NB4 (cell line): ENCODE measurements at regions not wholly inside any gene's neighbourhood (a gene's known extent, or its start where the extent isn't known, plus 50 kb on each side); places are given as distances from the start of the nearest gene placed in this dataset.

Source experiments
- DNase-seq: peaks from one replicate; pipeline ENCODE4 v3.0.0; 2010; ENCODE audit warnings: low read depth
- H3K4me3 ChIP-seq: one replicate; pipeline ENCODE4 v1.5.1; 2011; ENCODE audit warnings: mild to moderate bottlenecking, low read depth, low read length, moderate library complexity
- MYC ChIP-seq: IDR thresholded peaks from 2 replicates; pipeline ENCODE4 v1.6.1; 2011; ENCODE audit warnings: low read depth, low read length
- POLR2A ChIP-seq: IDR thresholded peaks from 2 replicates; pipeline ENCODE4 v1.6.1; 2011; ENCODE audit warnings: mild to moderate bottlenecking; ENCODE audit not compliant: insufficient read length; ENCODE audit errors: extremely low read depth
- TF ChIP-seq, protein P1 (sequence below): IDR thresholded peaks from one replicate; pipeline ENCODE4 v1.5.1; 2012; ENCODE audit warnings: low read depth, low read length
- TF ChIP-seq, protein P2 (sequence below): IDR thresholded peaks from 2 replicates; pipeline ENCODE4 v1.6.1; 2011; ENCODE audit warnings: low read depth, low read length

DNA sequence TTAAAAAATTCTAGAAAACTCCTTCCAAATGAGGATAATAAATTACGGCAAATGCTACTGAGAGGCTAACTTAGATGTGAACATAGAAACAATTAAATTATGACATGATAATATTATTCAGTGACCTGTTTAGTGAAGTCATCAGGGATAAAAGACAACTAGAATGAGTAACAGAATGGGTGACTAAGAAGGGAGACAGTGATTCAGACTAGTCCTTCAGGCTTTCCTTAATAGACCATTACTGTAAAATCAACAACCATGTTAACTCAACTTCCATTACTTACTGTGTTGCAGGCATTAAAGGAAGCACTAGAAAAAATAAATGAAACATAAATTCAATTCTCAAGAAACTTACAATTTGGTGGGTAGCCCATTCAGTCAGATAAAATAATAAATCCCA is 543.9 kb upstream of the LRFN5 start:
- no peak for DNase-seq

DNA sequence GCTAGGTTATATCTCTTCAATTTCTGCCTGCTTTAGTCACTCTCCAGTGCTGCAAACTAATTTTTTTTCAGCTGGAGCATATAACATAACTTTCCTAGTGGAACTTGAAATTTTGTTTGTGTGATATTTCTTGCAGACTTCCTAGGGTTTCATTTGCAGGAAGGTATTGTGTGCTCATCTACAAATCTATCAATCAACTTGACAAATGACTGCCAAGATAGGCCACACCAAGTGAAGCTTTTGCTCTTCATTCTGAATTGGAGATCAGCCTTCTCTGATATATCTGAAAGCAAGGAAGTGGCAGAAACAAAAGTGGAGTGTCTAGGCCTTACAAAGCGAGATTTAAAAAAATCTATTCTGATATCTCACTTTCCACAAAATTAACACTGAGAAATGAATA is 551.1 kb upstream of the LRFN5 start:
- no peak for DNase-seq
- H3K4me3 ChIP-seq: no peak overlapping the region
- TF ChIP-seq, protein P1, sequence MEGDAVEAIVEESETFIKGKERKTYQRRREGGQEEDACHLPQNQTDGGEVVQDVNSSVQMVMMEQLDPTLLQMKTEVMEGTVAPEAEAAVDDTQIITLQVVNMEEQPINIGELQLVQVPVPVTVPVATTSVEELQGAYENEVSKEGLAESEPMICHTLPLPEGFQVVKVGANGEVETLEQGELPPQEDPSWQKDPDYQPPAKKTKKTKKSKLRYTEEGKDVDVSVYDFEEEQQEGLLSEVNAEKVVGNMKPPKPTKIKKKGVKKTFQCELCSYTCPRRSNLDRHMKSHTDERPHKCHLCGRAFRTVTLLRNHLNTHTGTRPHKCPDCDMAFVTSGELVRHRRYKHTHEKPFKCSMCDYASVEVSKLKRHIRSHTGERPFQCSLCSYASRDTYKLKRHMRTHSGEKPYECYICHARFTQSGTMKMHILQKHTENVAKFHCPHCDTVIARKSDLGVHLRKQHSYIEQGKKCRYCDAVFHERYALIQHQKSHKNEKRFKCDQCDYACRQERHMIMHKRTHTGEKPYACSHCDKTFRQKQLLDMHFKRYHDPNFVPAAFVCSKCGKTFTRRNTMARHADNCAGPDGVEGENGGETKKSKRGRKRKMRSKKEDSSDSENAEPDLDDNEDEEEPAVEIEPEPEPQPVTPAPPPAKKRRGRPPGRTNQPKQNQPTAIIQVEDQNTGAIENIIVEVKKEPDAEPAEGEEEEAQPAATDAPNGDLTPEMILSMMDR: no peak

More for the DNA sequence above, 543.9 kb upstream of the LRFN5 start:
- H3K4me3 ChIP-seq: no peak overlapping the region
- TF ChIP-seq POLR2A (no peak), MYC (no peak)
- TF ChIP-seq, protein P2, sequence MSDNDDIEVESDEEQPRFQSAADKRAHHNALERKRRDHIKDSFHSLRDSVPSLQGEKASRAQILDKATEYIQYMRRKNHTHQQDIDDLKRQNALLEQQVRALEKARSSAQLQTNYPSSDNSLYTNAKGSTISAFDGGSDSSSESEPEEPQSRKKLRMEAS: no peak

DNA sequence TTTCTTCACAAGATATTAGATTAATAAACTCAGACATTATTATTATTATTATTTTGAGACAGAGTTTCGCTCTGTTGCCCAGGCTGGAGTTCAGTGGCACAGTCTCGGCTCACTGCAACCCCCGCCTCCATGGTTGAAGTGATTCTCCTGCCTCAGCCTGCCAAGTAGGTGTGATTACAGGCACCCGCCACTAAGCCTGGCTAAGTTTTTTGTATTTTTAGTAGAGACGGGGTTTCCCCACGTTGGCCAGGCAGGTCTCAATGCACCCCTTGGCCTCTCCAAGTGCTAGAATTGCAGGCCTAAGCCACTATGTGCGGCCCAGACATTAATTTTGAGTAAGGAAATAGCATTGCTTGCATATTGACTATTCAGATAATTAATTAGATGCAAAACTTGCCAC is 554.9 kb upstream of the LRFN5 start:
- no peak for DNase-seq
- TF ChIP-seq POLR2A: no peak
- TF ChIP-seq, protein P1: no peak
- TF ChIP-seq, protein P2: no peak
- TF ChIP-seq MYC: no peak
- H3K4me3 ChIP-seq: no peak overlapping the region

DNA sequence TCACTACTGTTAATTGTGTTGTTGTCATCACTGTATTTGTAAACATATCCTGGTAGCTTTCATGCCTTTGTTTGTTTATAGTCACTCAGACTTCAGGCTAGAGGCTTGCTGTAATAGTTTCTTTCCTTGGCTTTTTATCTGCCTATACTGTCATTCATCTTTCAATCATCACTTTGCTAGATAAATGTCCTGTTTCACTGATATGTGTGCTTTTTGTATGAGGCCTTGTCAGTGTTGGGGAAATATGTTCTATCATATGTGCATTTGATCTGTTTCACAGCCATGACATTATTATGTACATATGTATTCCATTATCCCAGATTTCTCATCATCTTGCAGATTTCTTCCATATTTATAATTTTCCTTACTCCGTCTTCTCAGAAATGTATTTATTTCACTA is 558.9 kb upstream of the LRFN5 start:
- DNase-seq: no peak
- TF ChIP-seq, protein P1: no peak
- no peak for TF ChIP-seq MYC
- TF ChIP-seq, protein P2: no peak
- no peak for TF ChIP-seq POLR2A
- H3K4me3 ChIP-seq: no peak overlapping the region

DNA sequence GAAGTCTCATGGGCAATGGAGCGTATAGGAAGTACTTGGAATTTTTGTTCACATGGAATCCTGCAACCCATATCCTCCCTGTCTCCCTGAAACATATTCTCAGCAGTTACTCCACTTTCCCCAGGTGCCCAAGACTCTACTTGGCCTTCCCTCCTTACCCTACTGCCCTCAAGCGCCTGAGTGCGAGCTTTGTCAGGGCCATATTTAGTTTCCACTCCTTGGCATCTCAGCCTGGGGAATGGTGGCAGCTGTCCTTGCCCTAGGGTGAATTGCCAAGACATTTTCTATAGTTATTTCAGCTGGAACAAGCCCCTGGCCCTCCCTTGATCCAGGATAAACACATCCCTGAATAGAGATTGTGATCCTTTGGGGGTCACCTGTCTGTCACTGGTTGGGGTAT is 569.3 kb upstream of the LRFN5 start:
- TF ChIP-seq, protein P2: no peak
- TF ChIP-seq MYC: no peak
- TF ChIP-seq, protein P1: no peak
- TF ChIP-seq POLR2A: no peak
- no peak for DNase-seq
- no peak overlapping the region for H3K4me3 ChIP-seq

DNA sequence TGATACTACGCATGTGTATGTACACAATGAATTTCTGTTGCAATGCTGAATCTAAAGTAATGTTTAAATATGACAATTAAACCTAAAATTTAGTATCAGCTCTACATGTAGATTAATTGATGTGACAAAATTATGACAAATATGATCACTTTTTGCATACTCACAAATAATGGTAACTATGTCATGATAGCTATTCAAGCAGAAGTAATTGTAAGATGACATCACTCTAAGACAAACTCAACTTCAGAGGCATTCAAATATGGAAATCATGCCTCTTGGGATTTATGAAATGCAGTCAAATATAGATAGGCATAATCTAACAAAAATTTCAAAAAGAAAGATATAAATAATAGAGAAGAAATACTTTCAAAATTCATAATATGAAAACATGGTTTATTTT is 571.7 kb upstream of the LRFN5 start:
- DNase-seq: no peak

More for the DNA sequence above, 571.7 kb upstream of the LRFN5 start:
- H3K4me3 ChIP-seq: no peak overlapping the region
- TF ChIP-seq, protein P2: no peak
- TF ChIP-seq POLR2A (no peak), MYC (no peak)
- TF ChIP-seq, protein P1: no peak
